Sciatic nerve (tissue), 2 donors: ENCODE measurements at regions not wholly inside any gene's neighbourhood (a gene's known extent, or its start where the extent isn't known, plus 50 kb on each side); places are given as distances from the start of the nearest gene placed in this dataset.
"Not testable (repeated sequence)": the region's sequence is repeated elsewhere in the genome, so short reads cannot be mapped to it uniquely, and the experiment has no call there.

Experiments
- ATAC-seq: fragments of 200-7000 bp; cut with Tn5 transposase; one replicate; pipeline ENCODE4 v1.9.1; 2020; ENCODE audit warnings: mild to moderate bottlenecking, moderate library complexity
- DNase-seq: peaks from one replicate; pipeline ENCODE4 v3.0.0-alpha.2; 2020; ENCODE audit warnings: low spot score
- intact Hi-C: fragments of 100-400 bp; cut with DNase I; formaldehyde crosslinking; loops from one replicate; pipeline ENCODE4 v1.14.2; 2022
- donor health status: DM: no; HTN: no; CAD: no.
- donor health status: DM: no; HTN: no; CAD: no.

DNA sequence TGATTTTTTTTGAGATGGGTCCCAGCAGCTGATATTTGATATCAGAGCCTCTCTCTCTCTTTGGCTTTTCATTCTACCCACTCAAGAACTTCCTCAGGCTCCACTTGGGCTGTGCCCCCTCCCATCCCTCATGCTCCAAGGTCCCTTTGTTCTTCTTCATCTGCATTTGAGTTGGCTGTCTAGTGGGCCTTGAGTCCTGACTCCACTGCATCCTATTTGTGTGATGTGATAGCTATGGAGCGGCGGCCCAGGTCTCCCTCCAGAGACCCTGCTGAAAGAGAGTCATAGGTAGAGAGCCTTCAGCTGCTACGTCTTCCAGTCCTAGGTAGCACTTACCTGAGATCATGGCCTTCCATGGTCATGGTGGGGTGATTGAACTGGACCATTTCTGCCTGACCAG lies 123.1 kb upstream of the VRK1 start:
- no peak for ATAC-seq
- DNase-seq: no peak
- intact Hi-C loops: no loop called here

DNA sequence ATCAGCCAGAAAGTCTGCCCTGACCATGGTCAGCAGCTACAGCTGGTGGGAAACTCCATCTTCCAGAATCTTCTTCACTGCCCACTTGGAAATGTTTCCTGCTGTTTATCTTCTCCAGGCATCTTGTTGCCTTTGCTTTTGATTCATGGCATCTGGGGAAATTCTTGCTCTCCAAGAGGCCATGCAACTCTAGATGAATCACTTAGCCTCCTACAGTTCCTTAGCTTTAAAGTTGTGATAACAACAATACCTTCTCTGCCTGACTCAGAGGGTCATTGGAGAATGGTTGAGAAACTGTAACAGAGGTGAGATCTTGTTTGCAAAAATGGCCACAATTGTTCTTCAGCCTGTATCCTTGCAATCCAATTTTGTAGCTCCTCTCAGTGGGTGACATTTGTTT lies 121.0 kb upstream of the VRK1 start:
- no peak for DNase-seq
- no peak for ATAC-seq
- intact Hi-C loops: no loop called here

DNA sequence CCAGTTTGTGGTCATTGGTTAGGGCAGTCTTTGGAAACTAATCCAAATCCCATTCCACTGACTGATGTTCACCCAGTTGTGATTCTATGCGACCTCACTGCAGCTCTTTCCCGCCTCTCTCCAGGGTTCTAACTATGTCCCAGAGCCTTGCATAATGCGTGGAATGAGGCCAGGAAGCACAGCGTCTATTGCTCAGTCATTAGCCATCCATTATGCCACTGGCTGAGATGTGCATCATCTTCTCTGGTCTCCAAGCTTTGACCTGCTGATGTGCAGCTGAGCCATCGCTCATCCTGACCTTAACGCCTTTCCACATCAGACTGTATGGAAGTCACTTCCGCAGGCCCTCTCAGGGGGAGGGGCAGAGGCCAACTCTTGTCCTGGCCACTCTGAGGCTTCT lies 115.4 kb upstream of the VRK1 start:
- DNase-seq (no peak), ATAC-seq (no peak)
- intact Hi-C loops: no loop called here

DNA sequence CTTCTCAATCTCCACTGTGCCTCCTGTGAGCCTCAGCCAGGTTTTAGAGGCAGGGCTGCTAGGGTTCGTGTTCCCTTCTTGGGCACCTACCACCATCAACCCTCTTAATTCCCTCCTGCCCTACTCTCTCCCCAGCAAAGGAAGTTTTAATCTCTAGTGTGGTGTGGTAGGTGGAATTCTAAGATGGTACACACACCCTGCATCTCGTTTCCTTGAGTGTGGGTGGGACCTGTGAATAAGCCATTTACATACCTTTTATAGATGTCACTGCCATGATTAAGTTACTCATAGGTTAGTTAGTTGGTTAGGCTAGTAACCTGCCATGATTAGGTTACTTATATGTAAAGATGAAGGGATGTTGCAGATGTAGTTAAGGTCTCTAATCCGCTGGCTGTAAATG lies 114.8 kb upstream of the VRK1 start:
- ATAC-seq: no peak
- intact Hi-C loops: no loop called here
- no peak for DNase-seq

DNA sequence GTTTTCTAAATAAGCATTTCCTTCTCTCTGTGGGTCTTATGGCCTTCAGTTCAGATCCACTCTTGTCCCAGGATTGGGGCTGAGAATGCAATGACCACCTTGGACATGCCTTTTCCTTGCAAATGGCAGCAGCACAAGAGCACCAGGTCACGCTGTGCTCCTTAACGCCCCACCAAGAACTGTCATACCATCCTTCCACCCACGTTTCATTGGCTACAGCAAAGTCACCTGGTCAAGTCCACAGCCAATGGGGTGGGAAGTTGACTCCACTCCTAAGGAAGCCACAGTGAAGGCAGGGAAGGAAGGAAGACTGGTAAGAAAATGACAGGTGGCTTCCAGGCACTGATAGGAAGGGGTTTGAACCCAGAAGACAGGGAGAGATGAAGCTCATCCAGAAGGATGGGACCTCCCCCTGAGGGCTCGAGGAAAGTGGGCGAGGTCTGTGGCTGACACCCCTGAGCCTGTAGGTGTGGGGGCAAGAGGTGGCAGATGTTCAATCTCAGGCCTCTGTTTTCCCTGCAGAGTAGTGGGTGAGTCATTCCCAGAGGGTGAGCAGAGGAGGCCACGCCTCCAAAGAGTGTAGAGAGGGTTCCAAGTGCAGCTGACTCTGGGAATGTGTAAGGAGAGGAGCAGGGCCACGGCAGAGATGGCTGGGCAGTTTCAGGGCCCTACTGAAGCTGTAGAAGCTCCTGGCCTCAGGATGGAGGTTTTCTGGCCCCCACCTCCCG lies 113.5 kb upstream of the VRK1 start:
- intact Hi-C loops: no loop called here
- ATAC-seq (no peak), DNase-seq (no peak)

DNA sequence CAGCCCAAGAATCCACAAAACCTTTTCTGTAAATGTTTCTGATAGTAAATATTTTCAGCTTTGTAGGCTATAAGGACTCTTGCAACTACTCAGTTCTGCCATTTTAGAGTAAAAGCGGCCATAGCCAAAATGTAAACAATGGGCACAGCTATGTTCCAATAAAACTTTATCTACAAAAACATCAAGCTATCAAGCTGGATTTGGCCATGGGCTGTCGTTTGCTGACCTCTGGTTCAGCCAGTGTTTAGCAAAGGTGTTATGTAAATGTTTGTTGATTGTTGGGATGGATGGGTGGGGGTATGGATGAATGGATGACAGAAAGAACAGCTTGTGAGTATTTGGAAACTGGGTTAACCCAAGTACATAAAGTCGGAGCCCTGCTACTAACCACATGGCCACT lies 111.1 kb upstream of the VRK1 start:
- intact Hi-C loops: no loop called here
- ATAC-seq (no peak), DNase-seq (no peak)

DNA sequence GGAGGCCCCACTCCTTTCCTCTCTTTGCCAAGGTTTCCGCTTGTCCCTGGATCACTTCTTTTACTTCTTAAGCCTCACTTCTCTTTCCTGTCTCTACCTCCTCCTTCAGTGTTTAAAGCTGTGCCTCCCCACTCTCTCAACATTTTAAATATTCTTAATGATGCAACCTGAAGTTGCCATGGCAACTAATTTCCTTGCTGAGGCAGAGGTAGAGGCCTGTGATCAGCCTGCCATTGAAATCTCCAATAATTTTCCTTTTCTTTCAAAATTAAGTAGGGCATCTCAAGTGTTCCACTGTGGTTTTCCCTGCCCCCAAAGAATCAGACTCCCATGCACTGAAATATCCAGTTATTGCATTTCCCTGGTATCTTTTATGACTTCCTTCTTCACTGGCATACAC lies 108.6 kb upstream of the VRK1 start:
- no peak for ATAC-seq
- intact Hi-C loops: no loop called here
- DNase-seq: no peak

DNA sequence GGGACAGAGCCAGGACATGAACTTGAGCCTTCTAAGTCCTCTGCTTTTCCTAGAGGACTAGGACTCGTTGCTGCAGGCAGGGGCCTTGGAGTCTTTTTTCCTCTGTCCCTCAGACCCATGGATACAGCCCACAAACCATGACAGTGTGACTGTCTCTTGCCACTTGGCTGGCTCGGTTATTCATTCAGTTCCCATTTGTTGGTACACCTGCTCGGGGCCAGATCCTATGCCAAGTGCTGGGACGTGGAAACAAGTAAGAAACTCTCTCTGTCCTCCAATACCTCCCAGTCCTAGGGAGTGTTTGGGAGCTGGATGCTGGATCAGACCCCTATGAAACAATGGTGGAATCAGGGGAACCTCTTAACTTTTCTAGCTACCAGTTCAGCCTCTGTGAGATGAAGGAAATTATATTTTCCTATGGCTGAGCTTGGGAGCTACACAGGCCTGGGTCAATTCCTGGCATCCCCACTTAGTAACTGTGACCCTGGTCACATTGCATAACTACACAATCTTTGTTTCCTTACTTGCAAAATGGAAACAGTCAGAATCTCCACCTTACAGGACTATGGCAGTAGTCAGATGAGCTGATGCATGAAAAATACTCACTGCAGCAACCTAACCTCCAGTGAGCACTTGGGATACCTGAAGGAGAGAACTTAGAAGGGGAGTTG lies 106.3 kb upstream of the VRK1 start:
- no peak for ATAC-seq
- DNase-seq: no peak
- intact Hi-C loops: no loop called here

DNA sequence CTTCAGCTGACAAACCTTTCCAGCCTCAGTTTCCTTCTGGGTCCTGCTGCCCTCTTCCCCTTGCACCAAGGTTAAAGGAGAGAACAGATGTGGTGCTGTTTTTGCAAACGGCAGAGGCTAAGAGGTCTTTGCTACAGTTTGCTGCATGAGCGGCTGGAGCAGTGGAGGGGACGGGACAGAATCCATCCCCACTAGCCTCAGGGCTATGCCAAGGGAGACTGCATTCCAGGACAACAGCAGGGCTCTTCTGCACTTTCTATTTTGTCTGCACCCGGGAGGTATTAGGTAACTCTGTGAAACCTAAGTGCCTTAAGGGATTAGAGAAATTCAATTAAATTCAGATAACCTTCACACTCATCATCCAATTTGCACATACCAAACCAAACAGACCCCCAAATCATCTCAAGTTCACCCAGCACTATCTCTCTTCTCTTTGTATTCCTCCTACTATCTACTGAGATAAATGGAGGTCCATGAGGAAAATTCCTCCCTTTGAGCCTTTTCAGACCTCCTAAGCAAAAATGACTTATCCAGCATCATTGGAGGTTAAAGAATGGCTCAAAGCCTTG lies 103.8 kb upstream of the VRK1 start:
- DNase-seq: no peak
- no peak for ATAC-seq
- intact Hi-C loops: no loop called here

DNA sequence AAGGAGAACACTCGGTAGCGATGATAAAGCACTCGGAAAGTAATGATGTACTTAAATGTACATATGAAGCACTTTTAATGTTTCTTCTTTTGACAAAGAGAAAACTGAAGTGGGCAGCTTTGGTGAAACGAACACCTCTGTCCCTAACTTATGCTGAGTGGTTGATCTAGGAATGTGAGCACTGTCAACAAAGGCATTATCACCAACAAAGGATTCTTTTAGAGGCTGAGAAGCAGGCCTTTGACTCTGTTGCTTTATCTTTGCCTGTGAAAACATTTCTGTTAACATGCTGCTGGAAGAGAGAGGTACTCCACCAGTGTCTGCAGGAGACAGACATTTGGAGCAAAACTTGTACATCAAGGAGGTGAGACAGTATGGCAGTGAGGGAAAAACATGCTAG lies 103.2 kb upstream of the VRK1 start:
- DNase-seq (no peak), ATAC-seq (no peak)
- intact Hi-C loops: no loop called here

DNA sequence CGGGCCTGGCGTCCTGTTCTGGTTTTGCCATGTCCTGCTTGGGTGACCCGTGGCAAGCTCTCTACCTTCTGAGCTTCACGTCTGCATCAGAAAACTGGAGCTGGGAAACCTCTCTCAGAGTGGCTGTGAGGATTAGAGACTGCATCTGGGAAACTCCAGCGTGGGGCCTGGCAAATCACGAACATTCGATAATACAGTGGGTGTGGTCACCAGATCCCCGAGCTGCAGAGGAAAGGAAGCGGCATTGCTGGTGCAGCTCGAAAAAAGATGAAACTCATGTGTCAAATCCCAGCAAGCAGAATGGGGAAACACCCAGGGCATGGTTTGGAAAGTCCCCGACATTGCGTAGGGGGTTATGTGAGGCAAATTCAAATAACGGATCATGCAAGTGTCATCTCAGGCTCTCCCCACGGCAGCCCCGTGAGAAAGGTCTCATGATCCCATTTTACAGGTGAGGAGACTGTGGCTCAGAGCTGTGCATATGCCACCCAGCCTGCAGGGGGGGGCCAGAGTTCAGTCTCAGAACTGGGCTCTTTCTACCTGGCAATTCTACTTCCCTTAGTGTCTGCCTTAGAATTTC lies 98.1 kb upstream of the VRK1 start:
- intact Hi-C loops: no loop called here
- ATAC-seq (no peak), DNase-seq (no peak)

DNA sequence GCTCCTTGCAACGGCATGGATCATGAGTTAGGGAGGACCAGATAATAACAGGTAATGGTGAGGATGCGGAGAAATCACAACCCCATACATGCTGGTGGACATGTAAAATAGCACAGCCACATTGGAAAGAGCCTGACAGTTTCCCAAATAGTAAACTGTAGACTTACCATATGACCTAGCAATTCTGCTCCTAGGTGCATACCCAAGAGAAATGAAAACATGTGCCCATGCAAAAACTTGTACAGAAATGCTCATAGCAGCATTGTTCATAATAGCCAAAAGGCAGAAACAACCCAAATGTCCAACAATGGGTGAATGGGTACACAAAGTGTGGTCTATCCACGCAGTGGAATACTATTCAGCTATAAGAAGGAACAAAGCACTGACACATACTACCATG lies 97.5 kb upstream of the VRK1 start:
- intact Hi-C loops: no loop called here
- ATAC-seq (no peak), DNase-seq (no peak)

DNA sequence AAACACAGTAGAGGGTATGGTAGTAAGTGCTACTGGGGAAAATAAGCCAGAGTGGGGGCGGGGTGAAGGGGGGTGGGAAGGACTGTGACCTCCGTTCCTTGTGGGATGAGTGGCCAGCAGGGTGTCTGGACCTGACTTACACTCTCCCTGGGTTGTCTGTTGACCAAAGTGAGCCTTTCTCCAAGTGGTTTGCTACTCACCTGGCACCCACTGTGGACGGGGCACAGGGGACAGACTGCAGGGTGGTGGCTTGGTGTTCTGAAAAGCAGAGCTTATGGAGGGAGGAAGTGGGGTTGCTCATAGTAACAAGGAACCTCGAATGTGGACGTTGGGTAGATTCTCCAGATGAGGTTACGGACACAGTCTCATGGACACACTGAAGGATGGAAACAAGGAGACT lies 94.4 kb upstream of the VRK1 start:
- intact Hi-C loops: no loop called here
- no peak for ATAC-seq

DNA sequence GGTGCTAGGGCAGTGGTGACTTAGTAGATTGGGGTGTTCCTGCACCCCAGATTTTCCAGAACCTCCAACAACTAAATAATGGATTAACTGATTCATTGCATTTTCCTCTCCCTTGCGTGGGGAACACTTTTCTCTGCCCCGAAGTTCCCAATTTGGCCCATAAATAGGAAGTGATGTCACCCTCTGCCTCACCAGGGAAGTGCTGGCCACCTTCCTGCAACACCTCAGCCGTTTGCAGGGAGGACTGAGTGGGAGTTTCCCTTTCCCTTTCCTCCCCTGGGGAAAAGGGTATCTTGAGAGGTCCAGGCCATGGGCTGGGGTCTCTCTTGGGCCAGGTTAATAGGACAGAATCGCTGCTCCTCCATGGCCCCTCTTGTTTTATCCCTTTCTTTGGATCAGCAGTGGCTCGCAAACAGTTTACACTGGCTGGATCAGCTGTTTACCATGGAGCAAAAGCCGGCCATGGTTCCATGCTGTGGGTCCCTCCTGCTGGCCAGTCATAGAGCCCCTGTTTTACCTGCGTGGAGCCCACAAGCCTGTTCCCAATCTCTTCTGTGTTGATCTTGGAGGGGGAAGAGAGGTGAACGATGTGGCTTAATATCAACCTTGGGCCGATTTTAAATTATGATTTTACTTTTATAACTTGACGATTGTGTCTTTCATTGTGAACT lies 91.6 kb upstream of the VRK1 start:
- DNase-seq (no peak), ATAC-seq (no peak)
- intact Hi-C loops: no loop called here

More for the DNA sequence above, 94.4 kb upstream of the VRK1 start:
- no peak for DNase-seq

DNA sequence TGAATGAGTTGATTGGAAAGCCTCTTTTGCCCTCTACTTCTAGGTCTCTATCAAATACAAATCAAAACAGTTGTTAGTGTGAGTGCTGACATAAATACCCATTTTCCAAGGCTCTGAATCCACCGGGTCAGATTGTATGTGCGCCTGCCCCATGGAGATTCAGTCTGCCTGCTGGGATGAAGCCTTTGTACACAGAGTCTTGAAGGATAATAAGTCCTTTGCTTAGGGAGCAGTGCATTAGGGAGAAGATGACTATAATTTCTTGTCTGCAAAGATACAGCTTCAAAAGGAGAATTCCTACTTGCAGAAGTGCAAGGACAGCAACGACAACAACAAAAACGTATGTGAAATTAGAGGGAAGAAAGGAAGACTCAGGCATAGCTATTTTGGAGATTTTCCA lies 90.3 kb upstream of the VRK1 start:
- no peak for DNase-seq
- intact Hi-C loops: no loop called here
- ATAC-seq: no peak

DNA sequence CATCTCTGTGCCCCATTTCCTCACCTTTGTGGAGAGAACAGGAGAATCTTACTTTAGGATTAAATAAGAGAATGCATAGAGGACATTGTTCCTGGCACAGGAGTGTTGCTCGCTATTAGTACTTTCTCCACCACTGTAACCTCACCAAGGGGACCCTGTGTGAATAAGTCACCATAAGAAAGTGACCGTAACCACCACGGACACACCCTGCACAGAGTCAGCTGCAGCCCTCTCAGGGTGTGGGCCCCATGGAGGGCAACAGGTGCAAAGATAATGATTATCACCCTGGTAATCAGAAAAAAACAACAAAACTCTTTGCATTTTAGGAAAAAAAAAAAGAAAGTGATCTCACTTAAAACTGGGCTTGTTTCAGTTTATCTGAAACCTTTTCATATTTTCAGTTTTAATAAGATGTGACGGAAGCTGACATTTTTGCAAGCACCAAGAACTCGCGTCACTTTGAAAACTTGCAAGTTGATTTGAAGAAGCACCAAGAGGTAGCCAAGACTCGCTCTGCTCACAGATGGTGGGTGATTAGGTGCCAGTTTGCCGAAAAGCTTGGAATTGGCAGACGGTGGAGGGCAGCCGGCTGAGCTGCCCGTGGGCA lies 87.0 kb upstream of the VRK1 start:
- ATAC-seq: no peak
- intact Hi-C loops: no loop called here
- peak; percentile 21 for DNase-seq

DNA sequence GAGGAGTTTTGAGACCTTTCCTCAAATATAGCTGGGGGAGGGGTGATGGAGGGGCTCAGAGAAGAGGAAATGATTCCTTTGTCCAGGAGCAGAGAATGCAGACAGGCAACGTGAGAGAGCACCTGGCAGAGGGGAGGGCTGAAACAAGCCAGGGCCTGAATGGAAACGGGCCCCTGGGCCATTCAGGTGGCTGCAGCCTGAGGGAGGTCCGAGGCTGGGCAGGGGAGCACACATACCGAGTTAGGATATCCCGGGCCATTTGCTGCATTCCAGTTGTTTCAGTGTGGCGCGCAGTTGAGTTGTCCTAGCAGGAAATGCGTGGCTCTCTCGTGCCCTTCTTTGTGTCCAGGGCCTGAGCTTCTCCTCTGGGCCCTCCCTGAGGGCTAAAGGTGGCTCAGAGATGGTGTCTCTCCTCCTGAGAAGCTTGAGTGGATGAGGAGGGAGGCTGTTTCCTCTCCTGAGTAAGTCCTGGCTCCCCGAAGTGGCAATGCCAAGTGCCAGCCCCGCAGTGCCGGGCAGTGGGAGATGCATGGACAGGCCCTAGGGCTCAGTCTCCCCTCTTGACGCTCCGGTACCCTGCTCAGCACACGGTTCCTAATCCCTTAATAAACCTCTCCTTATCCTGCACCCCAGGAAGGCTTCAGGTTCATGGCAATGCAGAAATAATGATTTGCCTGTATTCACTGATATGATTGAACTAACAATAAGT lies 85.5 kb upstream of the VRK1 start:
- DNase-seq (no peak), ATAC-seq (no peak)
- intact Hi-C loops: no loop called here

DNA sequence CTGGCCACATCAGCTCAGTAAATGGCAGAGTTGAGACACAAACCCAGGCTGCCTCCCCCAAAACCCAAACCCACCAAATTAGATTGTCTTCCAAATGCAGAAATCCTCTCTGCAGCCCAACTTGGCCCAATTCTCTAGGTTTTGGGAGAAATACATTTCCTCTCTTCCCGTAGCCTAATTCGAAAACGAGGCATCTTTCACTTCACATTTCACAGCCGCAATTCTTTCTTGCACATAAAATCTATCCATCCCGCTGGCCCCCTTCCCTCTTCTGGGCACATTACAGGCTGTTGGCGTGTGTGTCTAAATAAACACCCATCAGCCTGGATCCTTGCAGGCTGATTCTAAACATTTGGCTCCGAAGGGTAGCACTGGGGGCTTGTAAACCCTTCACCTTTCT lies 83.8 kb upstream of the VRK1 start:
- intact Hi-C loops: no loop called here
- ATAC-seq (no peak), DNase-seq (peak; percentile 17)

DNA sequence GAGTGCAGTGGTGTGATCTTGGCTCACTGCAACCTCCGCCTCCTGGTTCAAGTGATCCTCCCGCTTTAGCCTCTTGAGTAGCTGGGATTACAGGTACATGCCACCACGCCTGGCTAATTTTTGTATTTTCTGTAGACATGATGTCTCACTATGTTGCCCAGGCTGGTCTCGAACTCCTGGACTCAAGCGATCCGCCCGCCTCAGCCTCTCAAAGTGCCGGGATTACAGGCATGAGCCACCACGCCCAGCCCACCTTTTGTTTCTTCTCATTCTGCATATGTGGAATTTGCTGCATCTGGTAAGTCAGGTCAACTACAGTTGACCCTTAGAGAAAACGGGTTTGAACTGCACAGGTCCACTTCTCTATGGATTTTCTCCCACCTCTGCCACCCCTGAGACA lies 82.6 kb upstream of the VRK1 start:
- DNase-seq, ATAC-seq, intact Hi-C loops: not testable (repeated sequence)
